Fibroblast of pulmonary artery (primary cell): ENCODE measurements at regions not wholly inside any gene's neighbourhood (a gene's known extent, or its start where the extent isn't known, plus 50 kb on each side); places are given as distances from the start of the nearest gene placed in this dataset.

Source experiments
- DNase-seq: peaks from one replicate; pipeline ENCODE4 v3.0.0-alpha.2; 2010; ENCODE audit warnings: low read depth
- H3K4me3 ChIP-seq: replicated peaks from 2 replicates; pipeline ENCODE4 v1.5.1; 2011; ENCODE audit warnings: low read depth, mild to moderate bottlenecking, control low read depth, low read length, moderate library complexity
- TF ChIP-seq, protein P1 (sequence below): IDR thresholded peaks from 2 replicates; pipeline ENCODE4 v1.5.1; 2011; ENCODE audit warnings: mild to moderate bottlenecking, control low read depth, low read length, inconsistent platforms; ENCODE audit errors: missing control alignments

DNA sequence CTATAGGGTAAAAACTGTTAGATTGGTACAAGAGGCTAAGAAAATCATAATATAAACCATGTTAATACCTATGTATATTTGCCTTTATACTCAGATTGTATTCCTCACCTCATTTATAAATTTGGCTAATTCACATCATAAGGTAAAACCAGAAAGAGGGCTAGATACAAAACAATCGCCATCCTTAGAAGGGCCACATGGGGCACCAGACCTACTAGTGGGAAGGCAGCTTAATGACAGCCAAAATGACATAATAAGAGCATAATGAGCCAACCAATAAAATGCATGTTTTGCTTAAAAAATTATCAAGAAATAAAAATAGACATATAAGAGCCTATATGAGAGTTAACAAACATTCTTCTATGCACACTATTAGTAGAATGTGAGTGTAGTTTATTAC is 107.3 kb upstream of the PRDX4 start:
- H3K4me3 ChIP-seq: no peak overlapping the region
- no peak for DNase-seq
- TF ChIP-seq, protein P1, sequence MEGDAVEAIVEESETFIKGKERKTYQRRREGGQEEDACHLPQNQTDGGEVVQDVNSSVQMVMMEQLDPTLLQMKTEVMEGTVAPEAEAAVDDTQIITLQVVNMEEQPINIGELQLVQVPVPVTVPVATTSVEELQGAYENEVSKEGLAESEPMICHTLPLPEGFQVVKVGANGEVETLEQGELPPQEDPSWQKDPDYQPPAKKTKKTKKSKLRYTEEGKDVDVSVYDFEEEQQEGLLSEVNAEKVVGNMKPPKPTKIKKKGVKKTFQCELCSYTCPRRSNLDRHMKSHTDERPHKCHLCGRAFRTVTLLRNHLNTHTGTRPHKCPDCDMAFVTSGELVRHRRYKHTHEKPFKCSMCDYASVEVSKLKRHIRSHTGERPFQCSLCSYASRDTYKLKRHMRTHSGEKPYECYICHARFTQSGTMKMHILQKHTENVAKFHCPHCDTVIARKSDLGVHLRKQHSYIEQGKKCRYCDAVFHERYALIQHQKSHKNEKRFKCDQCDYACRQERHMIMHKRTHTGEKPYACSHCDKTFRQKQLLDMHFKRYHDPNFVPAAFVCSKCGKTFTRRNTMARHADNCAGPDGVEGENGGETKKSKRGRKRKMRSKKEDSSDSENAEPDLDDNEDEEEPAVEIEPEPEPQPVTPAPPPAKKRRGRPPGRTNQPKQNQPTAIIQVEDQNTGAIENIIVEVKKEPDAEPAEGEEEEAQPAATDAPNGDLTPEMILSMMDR: no peak

DNA sequence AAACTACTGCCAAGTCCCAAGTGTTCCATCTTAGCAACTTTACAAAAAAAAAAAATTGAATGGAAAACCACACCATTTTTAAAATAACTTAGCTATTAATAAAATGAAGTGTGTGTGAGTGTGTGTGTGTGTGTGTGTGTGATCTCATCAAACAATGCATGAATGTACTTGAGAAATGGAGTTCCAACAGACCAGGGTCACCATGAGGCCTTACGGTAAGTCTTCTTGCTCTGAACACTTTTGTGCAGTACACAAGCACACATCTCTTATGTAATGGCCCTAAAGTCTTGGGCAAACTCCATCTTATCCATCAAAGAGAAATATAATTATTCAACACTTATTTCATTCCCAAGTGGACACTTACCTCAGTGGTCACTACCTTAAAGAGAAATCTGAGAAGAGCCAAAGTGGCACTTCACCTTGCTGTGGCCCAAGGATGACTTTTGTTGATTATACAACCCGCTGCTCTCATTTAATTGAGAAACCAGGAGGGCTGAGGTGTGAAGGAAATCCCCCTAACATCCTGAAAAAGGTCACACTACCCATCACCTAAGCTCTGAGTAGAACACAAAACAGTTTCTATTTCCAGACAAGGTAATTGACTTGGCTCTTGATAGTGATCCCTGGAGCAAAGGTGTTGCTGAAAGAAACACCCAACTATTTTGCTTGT is 96.5 kb upstream of the PRDX4 start:
- TF ChIP-seq, protein P1: no peak
- no peak for DNase-seq

DNA sequence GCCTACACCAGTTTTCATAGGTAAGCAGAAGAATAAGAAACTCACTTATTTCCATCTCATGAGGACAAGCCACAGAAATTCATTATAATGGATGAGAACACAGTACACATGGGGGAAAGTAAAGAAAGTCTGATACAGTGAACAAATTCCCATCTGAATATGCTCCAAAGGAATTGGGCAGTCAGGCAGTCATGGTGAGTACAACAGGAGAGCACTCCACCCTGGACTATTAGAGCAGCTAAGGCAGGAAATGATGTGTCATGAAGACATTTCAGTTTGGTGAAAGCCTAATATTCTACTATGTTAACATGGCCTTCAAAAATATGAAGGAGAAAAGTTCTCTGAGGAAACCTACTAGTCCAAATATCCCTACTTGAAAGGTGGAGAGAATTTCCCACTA is 92.0 kb upstream of the PRDX4 start:
- no peak for DNase-seq
- TF ChIP-seq, protein P1: no peak
- H3K4me3 ChIP-seq: no peak overlapping the region

More for the DNA sequence above, 96.5 kb upstream of the PRDX4 start:
- H3K4me3 ChIP-seq: no peak overlapping the region

DNA sequence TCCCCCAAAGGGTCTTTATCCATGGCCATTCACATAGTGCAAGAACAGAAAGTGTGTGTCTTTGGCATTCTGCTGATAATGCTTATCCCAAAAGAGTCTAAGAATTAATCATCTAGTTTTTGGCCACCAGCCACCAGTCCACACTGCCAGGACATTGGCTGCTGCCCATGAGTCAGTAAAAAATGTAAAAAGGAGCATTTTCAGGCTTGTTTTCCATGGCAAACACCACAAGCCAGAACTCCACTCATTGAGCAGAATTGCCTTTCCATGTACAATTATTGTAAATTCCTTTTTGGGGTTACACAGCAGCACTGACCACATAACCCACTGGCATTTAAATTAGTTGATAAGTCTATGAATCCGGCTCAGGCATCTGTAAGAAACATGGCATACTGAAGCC is 89.2 kb upstream of the PRDX4 start:
- TF ChIP-seq, protein P1: no peak
- H3K4me3 ChIP-seq: no peak overlapping the region
- peak; percentile 4 for DNase-seq

DNA sequence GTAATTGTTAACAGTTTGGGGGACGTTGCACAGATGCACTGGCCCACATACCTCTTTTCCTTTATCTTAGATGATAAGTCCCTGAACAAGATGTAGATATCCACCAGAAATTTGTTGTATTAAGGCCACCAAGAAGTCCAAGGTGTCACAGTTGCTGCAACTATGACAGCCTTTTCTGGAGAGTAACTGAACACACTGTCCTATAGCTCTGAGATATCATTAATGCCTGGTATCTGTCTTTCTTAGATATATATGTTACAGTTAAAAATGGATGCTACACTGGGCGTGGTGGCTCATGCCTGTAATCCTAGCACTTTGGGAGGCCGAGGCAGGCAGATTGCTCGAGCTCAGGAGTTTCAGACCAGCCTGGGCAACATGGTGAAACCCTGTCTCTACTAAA is 77.8 kb upstream of the PRDX4 start:
- H3K4me3 ChIP-seq: no peak overlapping the region
- no peak for DNase-seq
- TF ChIP-seq, protein P1: no peak

DNA sequence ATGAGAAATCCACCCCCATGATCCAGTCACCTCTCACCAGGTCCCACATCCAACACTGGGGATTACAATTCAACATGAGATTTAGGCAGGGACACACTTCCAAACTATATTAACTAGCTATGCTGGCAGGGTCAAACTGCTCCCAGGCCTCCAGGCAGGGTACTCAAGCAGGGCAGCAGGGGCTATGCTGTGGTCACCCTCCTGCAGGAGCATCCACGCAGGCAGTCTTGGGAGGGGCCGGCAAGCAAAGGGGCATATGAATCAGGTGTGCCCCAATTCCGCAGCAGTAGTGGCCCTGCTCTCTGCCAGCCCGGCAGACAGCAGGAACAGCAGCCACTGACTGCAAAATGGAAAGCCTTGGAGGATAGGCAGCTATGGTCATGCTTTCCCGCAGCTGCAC is 74.6 kb upstream of the PRDX4 start:
- no peak for DNase-seq
- TF ChIP-seq, protein P1: no peak
- no peak overlapping the region for H3K4me3 ChIP-seq

DNA sequence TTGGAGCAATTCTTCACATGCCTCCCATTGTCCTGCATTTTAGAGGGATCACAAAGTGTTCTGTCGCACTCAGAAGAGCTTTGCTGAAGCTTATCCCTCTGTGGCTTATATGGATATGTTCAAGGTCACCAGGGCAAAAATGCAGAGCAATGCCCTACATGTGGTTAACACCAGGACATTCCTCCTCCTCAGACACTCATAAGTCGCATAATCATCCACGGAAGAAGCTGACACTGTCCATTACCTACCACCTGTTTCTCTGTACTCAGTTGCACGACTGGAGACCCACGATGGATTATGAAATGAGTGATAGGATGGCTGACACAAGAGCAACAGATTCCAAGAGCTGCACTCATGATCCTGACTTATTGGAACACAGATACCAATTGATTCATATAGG is 68.7 kb upstream of the PRDX4 start:
- TF ChIP-seq, protein P1: no peak
- DNase-seq: no peak
- H3K4me3 ChIP-seq: no peak overlapping the region
